ENCODE measurements at regions not wholly inside any gene's neighbourhood (a gene's known extent, or its start where the extent isn't known, plus 50 kb on each side); places are given as distances from the start of the nearest gene placed in this dataset.
"Not testable (repeated sequence)": the region's sequence is repeated elsewhere in the genome, so short reads cannot be mapped to it uniquely, and the experiment has no call there.

GRCh38 chr4:161279095-161279494 is 884.7 kb downstream of the FSTL5 start:
- Histone ChIP-seq H2AFZ (ENCODE audit: insufficient read depth, low read depth, low read length, poor library complexity, severe bottlenecking) (no peak overlapping the region), H3K36me3 (replicated peaks in 1 of 2; ENCODE audit: control extremely low read depth in 1 of 2, control insufficient read depth in 1 of 2, extremely low read depth in 1 of 2, insufficient read depth in 2 of 2, low read length in 1 of 2) (no peaks in the 10 kb centered on the region), H3K4me2 (replicated peaks; ENCODE audit: low read depth, low read length, poor library complexity, severe bottlenecking) (no peak overlapping the region), H4K20me1 (ENCODE audit: control insufficient read depth, insufficient read depth, low read length, poor library complexity, severe bottlenecking) (no peaks in the 10 kb centered on the region), H3K27me3 (replicated peaks in 1 of 4; ENCODE audit: control extremely low read depth in 1 of 4, control insufficient read depth in 3 of 4, insufficient read depth in 4 of 4, low read length in 3 of 4) (no peaks in the 10 kb centered on the region), H3K27ac (ENCODE audit: low read length in 2 of 2) (no peak overlapping the region), H3K4me3 (ENCODE audit: control extremely low read depth in 1 of 5, extremely low read depth in 1 of 5, insufficient read depth in 1 of 5, low read depth in 2 of 5, low read length in 4 of 5) (no peak overlapping the region), H3K9me3 (ENCODE audit: control extremely low read depth in 1 of 3, control insufficient read depth in 2 of 3, insufficient read depth in 1 of 3, low read length in 2 of 3) (no peaks in the 10 kb centered on the region), H3K9ac (ENCODE audit: low read length) (no peak overlapping the region), H3K79me2 (ENCODE audit: control insufficient read depth, insufficient read depth, low read length) (no peaks in the 10 kb centered on the region), H3K4me1 (ENCODE audit: control insufficient read depth in 2 of 2, insufficient read depth in 2 of 2, low read length in 2 of 2) (no peaks in the 10 kb centered on the region)
- TF ChIP-seq CTCF (IDR thresholded peaks at IDR 0.05), result no peak
- no peak for TF ChIP-seq EZH2 (IDR thresholded peaks at IDR 0.05; ENCODE audit: borderline replicate concordance, insufficient read depth, low read depth, low read length, poor library complexity, severe bottlenecking)
- ATAC-seq (ENCODE audit: low read depth), result no peak
- Mint-ChIP-seq H3K27ac (no peak overlapping the region), H3K27me3 (no peaks in the 10 kb centered on the region), H3K4me1 (no peaks in the 10 kb centered on the region), H3K9me3 (ENCODE audit: insufficient read depth) (peaks cover 3% of the 10 kb centered on the region), H3K4me3 (no peak overlapping the region)
- no peak for DNase-seq
- intact Hi-C loops (cut with micrococcal nuclease), result no loop called here
- CTCF ChIA-PET, result no interaction called here
- POLR2A ChIA-PET, result no interaction called here
- no CpG with 5 or more reads among the region's 2 CpGs for WGBS (ENCODE audit: insufficient coverage)

GRCh38 chr4:161277150-161277787 is 886.5 kb downstream of the FSTL5 start:
- H3K36me3 ChIP-seq (replicated peaks in 1 of 2; ENCODE audit: control extremely low read depth in 1 of 2, control insufficient read depth in 1 of 2, extremely low read depth in 1 of 2, insufficient read depth in 2 of 2, low read length in 1 of 2); H3K27ac ChIP-seq (ENCODE audit: low read length in 2 of 2); H3K9me3 Mint-ChIP-seq (ENCODE audit: insufficient read depth); H2AFZ ChIP-seq (ENCODE audit: insufficient read depth, low read depth, low read length, poor library complexity, severe bottlenecking); H3K27me3 ChIP-seq (replicated peaks in 1 of 4; ENCODE audit: control extremely low read depth in 1 of 4, control insufficient read depth in 3 of 4, insufficient read depth in 4 of 4, low read length in 3 of 4); POLR2A ChIA-PET; DNase-seq; H3K4me1 Mint-ChIP-seq; H3K79me2 ChIP-seq (ENCODE audit: control insufficient read depth, insufficient read depth, low read length); CTCF ChIA-PET; H4K20me1 ChIP-seq (ENCODE audit: control insufficient read depth, insufficient read depth, low read length, poor library complexity, severe bottlenecking); H3K27me3 Mint-ChIP-seq; H3K9me3 ChIP-seq (ENCODE audit: control extremely low read depth in 1 of 3, control insufficient read depth in 2 of 3, insufficient read depth in 1 of 3, low read length in 2 of 3); intact Hi-C loops (cut with micrococcal nuclease); H3K4me3 ChIP-seq (ENCODE audit: control extremely low read depth in 1 of 5, extremely low read depth in 1 of 5, insufficient read depth in 1 of 5, low read depth in 2 of 5, low read length in 4 of 5); H3K4me1 ChIP-seq (ENCODE audit: control insufficient read depth in 2 of 2, insufficient read depth in 2 of 2, low read length in 2 of 2); H3K4me3 Mint-ChIP-seq; H3K9ac ChIP-seq (ENCODE audit: low read length); H3K4me2 ChIP-seq (replicated peaks; ENCODE audit: low read depth, low read length, poor library complexity, severe bottlenecking); H3K27ac Mint-ChIP-seq; ATAC-seq (ENCODE audit: low read depth): not testable (repeated sequence)
- 94% methylated on average over 26 of the region's 44 CpGs for WGBS (ENCODE audit: insufficient coverage)

All from B cell (primary cell).